ENCODE measurements at regions not wholly inside any gene's neighbourhood (a gene's known extent, or its start where the extent isn't known, plus 50 kb on each side); places are given as distances from the start of the nearest gene placed in this dataset.

GRCh38 chr6:126959765-126960164 is 158.7 kb upstream of the RSPO3 start:
- no peak for TF ChIP-seq CTCF (IDR thresholded peaks at IDR 0.05)

- no peak for TF ChIP-seq CTCF (IDR thresholded peaks at IDR 0.05)
Observed at GRCh38 chr6:126963077-126963809, 155.2 kb upstream of the RSPO3 start.

GRCh38 chr6:126967296-126968005 is 151.0 kb upstream of the RSPO3 start:
- no peak for TF ChIP-seq CTCF (IDR thresholded peaks at IDR 0.05)

- TF ChIP-seq CTCF (IDR thresholded peaks at IDR 0.05) = no peak
Observed at GRCh38 chr6:126976253-126976797, 142.1 kb upstream of the RSPO3 start.

GRCh38 chr6:126983779-126984178 is 134.7 kb upstream of the RSPO3 start:
- no peak for TF ChIP-seq CTCF (IDR thresholded peaks at IDR 0.05)

- no peak for TF ChIP-seq CTCF (IDR thresholded peaks at IDR 0.05)
Observed at GRCh38 chr6:127000631-127001030, 117.8 kb upstream of the RSPO3 start.

- no peak for TF ChIP-seq CTCF (IDR thresholded peaks at IDR 0.05)
Observed at GRCh38 chr6:127013865-127014264, 104.6 kb upstream of the RSPO3 start.

Data from LNCAP (cell line).